ENCODE measurements at regions not wholly inside any gene's neighbourhood (a gene's known extent, or its start where the extent isn't known, plus 50 kb on each side); places are given as distances from the start of the nearest gene placed in this dataset.

DNA sequence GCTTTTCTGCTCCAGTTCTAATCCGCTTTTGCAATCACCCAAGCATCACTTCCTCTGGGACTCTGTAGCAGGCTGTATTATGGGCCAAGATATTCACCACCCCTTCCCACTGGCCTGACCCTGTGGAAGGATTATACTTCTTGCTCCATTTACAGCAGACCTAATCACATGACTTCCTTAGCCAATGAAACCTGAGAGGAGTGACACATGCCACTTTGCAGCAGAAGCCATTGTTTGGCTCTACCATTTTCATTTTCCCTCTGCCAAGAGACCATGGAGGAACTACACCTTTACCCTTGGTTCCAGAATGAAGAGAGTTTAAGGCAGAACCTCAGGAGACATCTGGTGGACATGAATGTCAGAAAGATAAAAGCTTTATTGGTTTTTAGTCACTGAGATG lies 134.9 kb upstream of the HSD17B12 start:
- no peak for DNase-seq (ENCODE audit: low spot score)

DNA sequence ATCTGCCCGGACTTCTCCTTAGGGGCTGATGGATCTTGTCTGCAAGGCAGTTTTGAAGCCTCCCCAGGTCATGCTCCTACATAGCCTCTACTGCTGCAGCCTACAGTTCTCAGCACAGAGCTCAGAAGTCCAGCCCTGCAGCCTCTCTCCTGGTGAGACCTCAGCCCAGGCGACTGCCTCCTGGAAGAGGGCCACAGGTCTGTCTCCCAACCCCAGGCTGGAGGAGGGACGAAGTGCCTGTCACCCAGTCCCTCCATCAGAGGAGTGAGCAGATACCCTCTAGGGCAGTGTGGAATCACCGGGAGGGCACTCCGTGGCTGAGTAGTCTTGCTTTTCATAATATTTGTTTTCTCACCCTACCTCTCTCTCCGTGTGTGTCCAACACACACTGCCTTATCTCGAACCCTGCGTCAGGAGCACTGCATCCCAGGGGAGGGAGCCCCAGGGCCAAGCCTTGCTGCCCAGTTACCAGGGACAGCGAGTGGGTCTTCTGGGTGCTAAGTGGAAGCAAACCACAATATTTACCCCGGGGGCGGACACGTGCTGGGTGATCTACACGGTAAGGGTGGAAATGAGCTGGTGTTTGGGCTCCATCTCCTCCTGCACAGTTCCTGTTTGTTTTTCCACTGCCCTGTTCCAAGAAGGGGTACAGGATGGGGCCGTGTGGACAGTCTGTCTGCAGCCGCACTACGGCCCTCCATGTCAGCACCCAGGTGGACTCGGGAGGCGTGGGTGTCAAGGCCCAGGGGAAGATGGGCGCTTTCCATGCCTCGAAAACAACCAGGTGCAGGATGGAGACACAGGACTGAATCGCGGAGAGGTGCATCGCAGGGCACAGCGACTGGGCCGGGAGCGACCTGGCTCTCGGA lies 133.7 kb upstream of the HSD17B12 start:
- no peak for DNase-seq (ENCODE audit: low spot score)

- no peak for DNase-seq (ENCODE audit: low spot score)
Observed at GRCh38 chr11:43547430-43547831, 133.1 kb upstream of the HSD17B12 start.

DNA sequence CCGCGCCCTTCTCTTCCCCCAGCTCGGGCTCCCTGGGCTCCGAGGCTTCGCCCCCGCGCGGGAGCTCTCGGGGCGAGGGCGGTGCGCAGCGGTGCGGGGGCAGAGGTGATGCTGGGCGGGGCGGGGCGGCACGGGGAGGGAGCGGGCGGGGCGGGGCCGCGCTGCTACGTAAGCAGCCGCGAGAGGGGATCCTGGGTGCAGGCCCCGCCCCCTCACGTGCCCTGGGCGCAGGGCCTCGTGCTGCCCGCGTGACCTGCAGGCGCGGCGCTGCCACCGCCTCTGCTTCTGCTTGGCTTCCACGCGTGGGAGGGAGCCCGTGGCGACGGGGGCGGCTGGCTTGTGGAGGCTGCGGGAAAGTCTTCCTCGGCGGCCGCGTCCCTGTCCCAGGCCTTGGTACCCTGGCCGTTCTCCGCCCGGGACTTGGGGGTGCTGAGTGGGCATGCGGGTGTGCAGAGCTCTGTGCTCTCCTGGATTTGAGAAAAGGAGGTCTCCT lies 132.6 kb upstream of the HSD17B12 start:
- DNase-seq (ENCODE audit: low spot score): no peak

DNA sequence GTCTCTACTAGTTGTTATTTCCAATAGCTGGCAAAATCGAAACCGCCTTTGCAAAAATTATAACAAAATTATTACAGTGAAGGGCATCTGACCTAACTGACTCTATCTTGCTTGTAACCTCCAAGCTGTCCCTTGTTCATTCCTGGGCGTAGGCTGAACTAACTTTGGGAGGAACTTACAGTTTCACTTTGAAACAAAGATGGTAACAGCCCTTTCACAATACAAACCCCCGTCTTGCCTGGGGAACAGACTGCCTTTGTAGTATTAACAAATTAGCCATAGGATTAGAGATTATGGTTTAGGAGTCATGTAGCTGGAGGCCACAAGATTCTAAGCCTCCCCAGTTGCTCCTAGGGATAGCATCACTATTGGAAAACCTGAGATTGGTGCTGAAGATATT lies 131.6 kb upstream of the HSD17B12 start:
- DNase-seq (ENCODE audit: low spot score): no peak

- DNase-seq (ENCODE audit: low spot score): no peak
Observed at GRCh38 chr11:43549624-43550023, 130.9 kb upstream of the HSD17B12 start.

GRCh38 chr11:43550714-43551113 lies 129.8 kb upstream of the HSD17B12 start:
- no peak for DNase-seq (ENCODE audit: low spot score)

DNA sequence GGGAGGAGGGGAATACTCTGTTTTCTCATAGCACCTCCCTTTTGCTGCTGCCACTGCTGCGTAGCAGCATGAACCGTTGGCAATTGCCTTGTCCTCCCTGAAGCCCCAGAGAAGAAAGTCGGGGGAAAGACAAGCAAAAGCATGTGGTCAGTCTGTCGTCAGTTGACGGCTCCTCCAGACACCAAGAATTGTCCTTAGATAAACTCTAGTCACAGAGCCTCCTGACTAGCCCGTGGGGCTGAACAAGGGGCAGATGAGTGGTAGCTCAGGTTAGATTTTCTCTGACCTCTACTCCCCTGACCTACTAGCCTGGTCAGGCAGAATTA lies 126.4 kb upstream of the HSD17B12 start:
- DNase-seq (ENCODE audit: low spot score): no peak

- DNase-seq (ENCODE audit: low spot score): no peak
Observed at GRCh38 chr11:43555186-43555585, 125.4 kb upstream of the HSD17B12 start.

DNA sequence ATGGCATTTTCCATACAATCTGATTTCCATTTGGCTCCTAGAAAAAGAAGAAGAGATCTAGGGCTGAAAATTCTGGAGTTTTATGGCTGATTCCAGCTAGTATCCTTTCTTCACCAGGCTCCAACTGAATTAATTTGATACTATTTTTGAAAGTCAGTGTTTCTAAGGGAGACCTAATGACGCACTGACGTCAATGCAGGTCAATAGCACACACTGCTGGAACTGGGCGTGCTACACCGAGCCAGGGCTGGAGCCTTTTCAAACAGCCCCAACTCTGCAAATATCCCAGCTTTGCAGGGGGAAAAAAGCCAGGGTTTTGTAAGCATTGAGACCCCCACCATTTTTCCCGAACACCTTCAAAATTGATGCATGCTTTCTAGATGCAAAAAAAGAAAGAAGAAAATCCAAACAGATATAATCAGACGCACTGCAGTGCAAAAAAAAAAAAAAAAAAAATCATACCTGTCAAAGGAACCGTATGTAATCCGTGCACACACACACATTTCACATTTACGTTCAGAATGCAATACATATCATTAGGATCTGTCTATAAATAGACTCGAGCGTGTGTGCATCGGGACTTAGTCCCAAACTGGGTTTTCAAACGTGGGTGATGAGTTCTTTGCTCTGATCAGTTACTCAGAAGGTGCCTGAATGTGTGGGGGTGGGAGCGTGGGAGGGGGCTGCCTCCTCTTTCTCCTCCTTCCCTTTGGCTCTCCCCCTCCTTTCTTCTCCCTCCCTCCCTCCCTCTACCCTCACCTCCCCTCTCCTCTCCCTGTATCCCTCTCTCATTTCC lies 124.5 kb upstream of the HSD17B12 start:
- DNase-seq (ENCODE audit: low spot score): no peak

- no peak for DNase-seq (ENCODE audit: low spot score)
Observed at GRCh38 chr11:43556612-43557375, 123.7 kb upstream of the HSD17B12 start.

DNA sequence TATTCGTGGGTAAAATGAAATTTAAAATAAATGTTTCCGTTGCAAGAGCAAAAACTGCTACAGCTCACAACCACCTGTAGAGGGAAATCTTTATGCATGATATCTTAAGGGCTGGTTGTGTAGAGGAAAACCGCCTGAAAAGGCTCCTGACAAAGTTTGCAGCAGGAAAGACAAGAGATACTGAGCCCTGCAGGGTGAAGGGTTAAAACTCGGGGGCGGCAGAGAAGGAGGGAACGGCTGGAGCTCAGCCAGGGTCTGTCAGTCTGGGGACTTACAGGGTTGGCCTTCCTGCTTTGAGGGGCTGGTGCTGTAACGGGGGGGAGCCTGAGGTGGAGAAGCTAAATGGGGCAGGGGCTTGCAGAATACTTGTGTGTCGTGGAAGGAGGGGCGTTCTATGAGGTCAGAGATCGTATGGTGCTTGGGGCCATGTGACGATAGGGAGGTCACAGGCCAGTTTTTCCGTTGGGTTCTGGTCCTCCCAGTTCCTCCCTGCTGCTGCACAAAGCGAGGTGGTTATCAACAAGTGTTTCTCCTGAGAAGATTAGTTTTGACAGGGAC lies 122.9 kb upstream of the HSD17B12 start:
- no peak for DNase-seq (ENCODE audit: low spot score)

GRCh38 chr11:43558146-43558545 lies 122.4 kb upstream of the HSD17B12 start:
- no peak for DNase-seq (ENCODE audit: low spot score)

DNA sequence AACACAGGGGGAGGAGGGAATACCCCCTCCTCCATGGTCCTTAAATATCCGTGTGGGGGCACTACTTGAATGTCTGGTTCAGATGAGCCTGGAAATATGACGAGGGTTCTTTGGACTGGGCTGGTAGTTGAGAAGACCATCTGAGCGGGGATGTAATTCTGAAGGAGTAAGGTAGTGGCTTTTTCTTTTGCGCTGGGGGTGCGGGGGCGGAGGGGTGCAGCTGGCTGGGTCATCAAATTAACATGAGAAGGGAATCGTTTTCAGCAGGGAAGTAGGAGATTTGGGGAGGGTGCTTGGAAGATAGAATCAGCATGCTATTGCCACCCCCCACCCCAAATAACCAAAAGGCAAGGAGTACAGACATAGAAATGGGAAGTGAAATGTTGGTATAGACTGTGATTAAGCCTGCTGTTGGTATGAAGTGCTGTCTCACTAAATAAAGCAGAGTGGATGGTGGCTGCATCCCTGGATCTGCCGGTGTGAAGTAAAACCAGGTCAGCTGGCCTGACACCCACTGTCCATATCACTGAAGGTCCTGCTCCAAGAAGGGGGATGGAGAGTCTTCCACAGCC lies 121.9 kb upstream of the HSD17B12 start:
- no peak for DNase-seq (ENCODE audit: low spot score)

DNA sequence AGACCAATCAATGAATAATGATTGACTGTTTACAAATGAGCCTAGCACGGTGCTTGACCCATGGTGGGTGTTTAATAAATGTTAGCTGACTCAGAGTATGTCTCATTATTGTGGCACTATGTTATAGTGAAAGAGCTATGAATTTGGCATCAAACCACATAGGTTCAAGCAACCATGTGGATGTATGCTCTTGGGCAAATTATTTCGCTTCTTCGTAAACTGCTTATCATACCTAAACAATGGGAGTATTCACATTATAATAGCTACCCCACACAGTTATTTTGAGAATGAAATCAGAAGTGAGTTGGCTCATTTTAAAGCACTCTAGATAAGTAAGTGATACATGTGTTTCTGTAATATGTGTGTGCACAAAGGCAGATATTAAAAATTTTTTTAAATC lies 118.7 kb upstream of the HSD17B12 start:
- DNase-seq (ENCODE audit: low spot score): no peak

DNA sequence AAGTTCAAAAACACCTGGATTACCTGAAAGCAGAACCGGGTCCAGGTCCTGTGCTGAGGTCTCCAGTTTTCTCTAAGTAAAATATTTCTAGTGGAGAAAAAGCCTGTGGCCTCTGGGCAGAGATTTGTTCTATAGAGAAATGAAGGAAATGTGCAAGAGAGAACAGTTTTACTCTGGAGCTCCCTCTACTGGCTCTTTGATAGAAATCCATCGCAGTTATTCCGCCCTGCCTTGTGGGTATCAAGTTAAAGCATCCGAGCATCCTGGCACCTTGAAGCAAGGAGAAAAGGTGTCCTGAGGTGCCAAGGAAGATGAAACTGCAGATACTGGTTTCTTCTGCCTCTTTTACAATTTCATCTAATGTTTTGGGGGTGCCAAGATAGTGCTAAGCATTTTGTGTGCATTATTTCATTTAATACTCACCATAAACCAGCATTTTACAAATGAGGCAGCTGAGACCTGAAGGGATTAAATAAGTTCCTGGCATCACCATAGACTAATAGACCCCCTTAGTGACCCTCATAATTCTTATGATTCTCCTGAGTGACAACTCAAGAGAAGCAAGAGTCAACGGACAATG lies 113.1 kb upstream of the HSD17B12 start:
- DNase-seq (ENCODE audit: low spot score): no peak

- no peak for DNase-seq (ENCODE audit: low spot score)
Observed at GRCh38 chr11:43573233-43573632, 107.3 kb upstream of the HSD17B12 start.

DNA sequence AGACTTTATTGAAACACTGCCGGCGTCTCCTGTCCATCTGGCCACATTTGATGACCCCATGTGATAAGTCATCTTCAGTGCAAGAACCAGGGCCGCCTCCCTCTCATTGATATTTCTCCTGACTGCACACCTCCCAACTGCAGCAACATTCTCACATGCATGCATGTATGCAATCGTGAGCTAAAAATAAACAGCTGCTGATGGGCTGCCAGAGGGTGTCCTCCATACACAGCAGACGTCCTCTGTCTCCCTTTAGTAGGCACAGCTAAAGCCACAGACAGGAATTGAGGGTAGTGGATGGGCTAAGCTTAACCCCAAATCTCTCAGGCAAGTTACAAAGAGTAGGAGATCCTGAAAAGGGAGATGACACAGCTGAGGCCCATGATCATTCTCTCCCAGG lies 106.7 kb upstream of the HSD17B12 start:
- DNase-seq (ENCODE audit: low spot score): no peak

DNA sequence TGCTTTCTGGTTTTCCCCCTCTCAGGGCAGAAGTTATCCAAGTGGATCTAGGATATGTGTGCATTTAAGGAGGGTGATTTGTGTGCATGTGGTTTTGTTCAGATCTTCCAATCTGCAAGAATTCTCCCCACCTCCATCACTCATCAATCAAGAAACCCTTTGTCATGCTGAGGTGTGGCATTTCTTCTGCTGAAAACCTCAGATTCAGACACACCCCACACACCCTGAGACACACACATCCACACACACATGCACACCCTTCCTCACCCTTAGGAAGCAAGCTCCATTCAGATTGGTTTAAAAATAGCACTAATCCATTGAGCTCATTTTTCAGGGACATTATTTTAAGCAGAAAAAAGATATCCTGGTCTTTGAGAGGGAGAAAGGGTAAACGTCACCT lies 106.1 kb upstream of the HSD17B12 start:
- DNase-seq (ENCODE audit: low spot score): no peak

GRCh38 chr11:43574949-43575912 lies 105.3 kb upstream of the HSD17B12 start:
- no peak for DNase-seq (ENCODE audit: low spot score)

Data from HuH-7.5 (cell line).